Fibroblast of villous mesenchyme (primary cell): ENCODE measurements at regions not wholly inside any gene's neighbourhood (a gene's known extent, or its start where the extent isn't known, plus 50 kb on each side); places are given as distances from the start of the nearest gene placed in this dataset.

Experiments used
- DNase-seq: peaks from one replicate; pipeline ENCODE4 v3.0.0-alpha.2; 2010; ENCODE audit warnings: low read depth
- H3K4me3 ChIP-seq: 2 replicates; pipeline ENCODE4 v1.5.1; 2011; ENCODE audit warnings: low read depth, mild to moderate bottlenecking, low read length
- CTCF ChIP-seq: IDR thresholded peaks from 2 replicates; pipeline ENCODE4 v1.5.1; 2012; ENCODE audit warnings: low read depth, mild to moderate bottlenecking, low read length; ENCODE audit not compliant: insufficient read depth

- H3K4me3 ChIP-seq: no peak overlapping the region
- peak; percentile 98 for DNase-seq
- no peak for TF ChIP-seq CTCF
Observed at GRCh38 chr12:124507188-124508109, 60.0 kb downstream of the NCOR2 start.

GRCh38 chr12:124506832-124507153, 60.6 kb downstream of the NCOR2 start:
- H3K4me3 ChIP-seq: peak overlapping the region; percentile 15
- DNase-seq: no peak
- TF ChIP-seq CTCF: no peak

GRCh38 chr12:124506145-124506831, 61.1 kb downstream of the NCOR2 start:
- peak overlapping the region; percentile 15 for H3K4me3 ChIP-seq
- no peak for TF ChIP-seq CTCF
- DNase-seq: peak; percentile 92

GRCh38 chr12:124505001-124505818, 62.2 kb downstream of the NCOR2 start:
- DNase-seq: no peak
- TF ChIP-seq CTCF: no peak
- no peak overlapping the region for H3K4me3 ChIP-seq

GRCh38 chr12:124504273-124505000, 63.0 kb downstream of the NCOR2 start:
- TF ChIP-seq CTCF: no peak
- peak; percentile 90 for DNase-seq
- H3K4me3 ChIP-seq: no peak overlapping the region

- H3K4me3 ChIP-seq: no peak overlapping the region
- DNase-seq: no peak
- TF ChIP-seq CTCF: no peak
Observed at GRCh38 chr12:124503305-124503704, 64.1 kb downstream of the NCOR2 start.
